Cardiac fibroblast (primary cell): ENCODE measurements at regions not wholly inside any gene's neighbourhood (a gene's known extent, or its start where the extent isn't known, plus 50 kb on each side); places are given as distances from the start of the nearest gene placed in this dataset.

Experiments
- DNase-seq, 2 donors: peaks; one replicate each; pipeline versions ENCODE4 v3.0.0 to v3.0.0-alpha.2; 2010; ENCODE audit warnings: low read depth in 2 of 2
- H3K4me3 ChIP-seq, 2 donors: replicated peaks in 1 of 2; 1 replicate in 1 of 2; 2 replicates in 1 of 2; pipeline ENCODE4 v1.5.1; 2011; ENCODE audit warnings: low read depth in 2 of 2, low read length in 2 of 2, mild to moderate bottlenecking in 2 of 2, moderate library complexity in 1 of 2
- CTCF ChIP-seq: IDR thresholded peaks from one replicate; pipeline ENCODE4 v1.5.1; 2011; ENCODE audit warnings: low read depth, mild to moderate bottlenecking, low read length, inconsistent platforms

DNA sequence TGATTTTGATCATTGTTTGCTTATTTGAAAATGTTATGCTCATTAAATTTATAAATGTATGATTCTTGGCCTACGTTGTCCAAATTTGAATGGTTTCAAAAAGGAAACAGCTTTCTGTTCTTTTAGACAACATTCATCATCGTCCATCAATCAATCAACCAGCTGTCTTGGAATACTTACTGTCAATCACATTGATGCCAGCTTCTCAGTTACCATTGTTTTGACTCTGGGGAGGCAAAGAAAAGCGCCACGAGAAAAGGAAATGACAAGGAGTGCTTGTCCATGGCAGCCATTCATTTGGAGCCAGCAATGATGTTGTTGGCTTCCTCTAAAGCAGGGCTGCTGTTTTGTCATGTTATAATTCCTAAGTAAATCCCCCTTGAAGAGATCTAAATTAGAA is 62.2 kb upstream of the TP63 start:
- TF ChIP-seq CTCF: no peak
- no peak overlapping the region for H3K4me3 ChIP-seq
- no peak for DNase-seq

DNA sequence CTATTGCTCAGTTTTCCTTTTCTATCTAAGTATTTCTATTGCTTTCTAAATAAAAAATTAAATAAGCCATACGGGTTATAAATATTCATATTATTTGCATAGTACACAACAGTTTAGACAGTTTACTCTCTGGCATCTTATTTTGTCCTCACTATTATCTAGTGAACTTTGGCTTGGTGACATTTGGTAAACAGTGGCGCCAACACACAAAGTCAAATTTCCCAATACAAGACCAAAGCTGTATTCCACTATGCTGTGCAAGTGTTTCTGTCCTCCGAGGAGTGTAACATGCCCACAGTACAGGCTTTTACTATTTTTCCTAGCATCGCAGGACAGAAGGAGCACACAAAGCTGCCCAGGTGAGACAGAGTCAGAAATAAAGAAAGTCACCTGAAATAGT is 61.7 kb upstream of the TP63 start:
- no peak for DNase-seq
- H3K4me3 ChIP-seq: no peak overlapping the region
- no peak for TF ChIP-seq CTCF

GRCh38 chr3:189570916-189571315 is 60.3 kb upstream of the TP63 start:
- DNase-seq: no peak
- no peak for TF ChIP-seq CTCF
- H3K4me3 ChIP-seq: no peak overlapping the region

- no peak for TF ChIP-seq CTCF
- DNase-seq: peak in 1 of 2 donors; percentile 82
- H3K4me3 ChIP-seq: no peak overlapping the region
These were observed 58.9 kb upstream of the TP63 start for GRCh38 chr3:189572249-189572648.

GRCh38 chr3:189573004-189573403 is 58.2 kb upstream of the TP63 start:
- TF ChIP-seq CTCF: no peak
- no peak overlapping the region for H3K4me3 ChIP-seq
- DNase-seq: peak; percentile 20 to 27

DNA sequence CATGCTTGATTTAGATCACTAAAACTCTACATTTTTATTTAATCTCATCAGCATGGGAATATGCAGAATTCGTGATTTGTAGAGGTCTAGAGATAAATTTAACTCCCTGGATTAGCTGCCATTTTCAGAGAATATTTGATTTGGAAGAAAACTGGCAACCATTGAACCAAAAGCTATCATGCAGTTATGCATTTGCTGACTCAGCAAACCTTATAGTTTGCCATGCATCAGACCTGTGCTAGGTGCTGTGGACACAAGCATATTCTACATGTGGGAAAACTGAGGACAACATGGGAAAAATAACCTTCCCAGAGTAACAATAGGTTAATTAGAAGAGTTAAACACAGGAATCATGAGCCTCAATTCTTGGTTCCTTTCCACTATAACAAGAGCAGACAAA is 54.7 kb upstream of the TP63 start:
- H3K4me3 ChIP-seq: no peak overlapping the region
- no peak for TF ChIP-seq CTCF
- no peak for DNase-seq
